Stimulated activated CD4-positive, alpha-beta T cell treated with anti-CD3 and anti-CD28 coated beads, Interleukin-15, amount 100 ng/mL, for 48 hours (primary cell): ENCODE measurements at regions not wholly inside any gene's neighbourhood (a gene's known extent, or its start where the extent isn't known, plus 50 kb on each side); places are given as distances from the start of the nearest gene placed in this dataset.
"Not testable (repeated sequence)": the region's sequence is repeated elsewhere in the genome, so short reads cannot be mapped to it uniquely, and the experiment has no call there.

Experiments used
- DNase-seq, 2 donors: peaks; one replicate each; pipeline ENCODE4 v3.0.0-alpha.2; 2020; ENCODE audit warnings: low read depth in 2 of 2

DNA sequence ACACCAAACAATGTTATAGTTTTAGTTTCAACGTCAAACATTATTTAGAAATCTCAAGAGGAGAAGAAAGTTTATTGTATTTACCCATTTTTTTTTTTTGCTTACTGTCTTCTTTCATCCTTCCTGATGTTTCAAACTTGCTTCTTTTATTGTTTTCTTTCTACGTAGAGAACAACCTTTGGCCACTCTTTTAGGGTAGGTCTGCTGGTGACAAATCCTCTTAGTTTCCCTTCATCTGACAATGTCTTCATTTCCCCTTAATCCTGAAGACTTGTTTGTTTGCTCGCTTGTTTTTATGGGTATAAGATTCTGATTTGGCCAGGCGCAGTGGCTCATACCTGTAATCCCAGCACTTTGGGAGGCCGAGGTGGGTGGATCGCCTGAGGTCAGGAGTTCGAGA, 89.1 kb downstream of the RHOU start:
- no peak for DNase-seq

DNA sequence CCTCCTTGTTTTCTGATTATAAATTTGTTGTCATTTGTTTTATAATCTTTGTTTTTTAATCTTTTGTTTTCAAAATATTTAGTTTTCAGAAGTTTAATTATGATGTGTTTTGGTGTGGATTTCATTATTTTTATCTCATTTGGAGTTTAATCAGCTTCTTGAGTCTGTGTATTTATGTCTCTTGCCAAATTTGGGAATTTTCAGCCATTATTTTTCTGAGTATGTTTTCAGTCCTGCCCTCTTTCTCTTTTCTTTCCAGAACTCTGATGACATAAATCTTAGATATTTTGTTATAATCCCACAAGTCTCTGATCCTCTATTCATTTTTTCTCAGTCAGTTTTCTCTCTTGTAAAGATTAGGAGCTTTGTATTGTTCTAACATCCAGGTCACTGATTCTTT, 89.8 kb downstream of the RHOU start:
- DNase-seq, result no peak

DNA sequence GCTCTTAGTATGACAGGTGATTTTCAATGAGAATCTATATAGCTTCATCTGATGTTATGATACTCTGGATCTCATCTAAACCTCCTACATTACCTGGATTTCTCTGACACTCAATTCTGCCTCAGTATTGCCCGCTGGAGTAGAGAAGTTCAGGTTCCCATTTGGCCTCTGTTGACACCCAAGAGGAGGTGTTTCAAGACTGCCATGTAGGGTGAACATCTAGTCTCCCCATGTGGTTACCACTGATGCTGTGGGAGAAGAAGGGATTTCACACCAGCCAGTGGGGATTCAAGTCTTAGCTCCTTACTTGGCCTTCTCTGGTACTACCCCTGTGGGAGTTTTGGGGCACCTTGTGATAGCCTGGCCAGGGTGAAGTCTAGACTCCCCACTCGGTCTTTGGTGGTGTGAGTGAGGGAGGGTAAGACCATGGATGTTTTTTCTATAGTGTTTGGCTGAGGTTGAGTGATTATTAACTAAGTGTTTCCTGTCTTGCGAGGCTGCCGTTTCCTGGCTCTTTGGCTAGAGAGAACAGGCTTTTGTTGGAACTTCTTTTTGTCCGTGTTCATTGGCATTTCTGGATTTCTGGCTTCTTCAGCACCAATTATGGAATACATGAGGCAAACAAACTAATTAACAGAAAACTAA, 90.7 kb downstream of the RHOU start:
- no peak for DNase-seq

DNA sequence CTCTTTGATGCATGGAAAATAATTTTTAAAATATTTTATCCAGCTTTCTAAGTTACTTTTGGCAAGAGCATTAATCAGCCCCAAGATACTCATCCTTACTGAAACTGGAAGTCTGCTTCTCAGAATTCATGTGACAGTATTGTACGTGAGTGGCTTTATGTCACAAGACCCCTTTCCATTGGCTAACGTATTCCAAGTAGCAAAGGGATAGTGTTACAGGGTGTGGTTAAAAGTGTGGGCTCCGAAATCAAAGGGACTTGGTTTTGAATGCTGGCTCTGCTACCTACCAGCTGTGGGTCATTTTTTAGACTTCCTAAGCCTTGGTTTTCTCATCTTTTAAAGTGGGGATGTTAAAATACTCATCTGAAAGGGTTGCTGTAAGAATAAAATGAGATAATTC, 91.7 kb downstream of the RHOU start:
- DNase-seq, result no peak

DNA sequence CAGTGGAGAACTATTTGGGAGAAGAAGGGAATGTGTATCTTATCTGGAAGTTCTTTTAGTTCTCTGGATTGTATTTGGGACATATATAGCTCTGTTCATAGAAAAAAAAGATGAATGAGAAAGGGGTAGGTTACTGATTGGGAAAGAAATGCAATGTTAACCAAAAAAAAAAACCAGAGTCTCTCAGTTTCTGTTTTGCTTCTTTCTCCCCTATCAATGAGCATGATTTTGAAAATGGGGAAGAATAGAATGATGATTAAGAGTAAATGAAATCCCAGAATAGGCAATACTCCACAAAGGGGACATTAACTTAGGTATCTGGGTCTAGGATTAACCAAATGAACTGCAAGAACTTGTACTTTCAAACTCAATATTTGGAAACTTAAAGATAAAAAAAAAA, 92.9 kb downstream of the RHOU start:
- DNase-seq, result no peak

DNA sequence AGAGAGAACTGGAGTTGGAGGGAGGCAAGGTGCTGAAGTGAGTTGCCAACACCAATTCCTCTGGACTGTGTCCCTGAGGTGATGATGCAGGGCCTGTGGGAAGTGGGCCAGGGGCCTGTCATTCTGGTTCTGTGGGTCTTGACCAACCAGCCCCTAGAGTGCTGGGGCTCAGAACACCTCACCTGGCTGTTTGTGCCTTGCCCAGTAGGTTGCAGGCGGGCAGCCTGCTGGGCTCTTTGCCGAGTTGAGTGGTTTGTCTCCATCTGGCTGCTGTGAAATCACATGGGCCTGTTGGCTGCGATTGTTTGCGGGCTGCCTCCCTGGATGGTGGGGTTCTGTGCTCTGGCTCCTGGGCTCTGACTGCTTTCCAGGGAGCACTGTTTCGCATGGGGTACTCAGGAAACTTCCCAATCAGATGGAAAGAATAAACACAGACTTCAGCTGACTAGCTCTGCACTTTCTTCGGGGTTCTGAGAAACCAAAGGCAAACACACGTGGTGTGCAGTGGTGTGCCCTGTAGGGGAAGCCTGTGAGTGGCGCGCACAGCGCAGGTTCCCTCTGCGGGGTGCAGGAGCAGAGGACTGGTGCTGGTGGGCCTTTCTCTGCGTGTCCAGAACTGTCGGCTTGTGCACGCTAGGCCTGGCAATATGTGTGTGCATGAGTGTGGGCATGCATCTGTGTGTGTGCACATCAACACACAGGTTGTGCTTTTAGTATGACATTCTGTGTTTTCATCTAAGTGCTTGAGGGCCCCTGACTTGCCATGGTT, 95.1 kb downstream of the RHOU start:
- DNase-seq, result no peak

DNA sequence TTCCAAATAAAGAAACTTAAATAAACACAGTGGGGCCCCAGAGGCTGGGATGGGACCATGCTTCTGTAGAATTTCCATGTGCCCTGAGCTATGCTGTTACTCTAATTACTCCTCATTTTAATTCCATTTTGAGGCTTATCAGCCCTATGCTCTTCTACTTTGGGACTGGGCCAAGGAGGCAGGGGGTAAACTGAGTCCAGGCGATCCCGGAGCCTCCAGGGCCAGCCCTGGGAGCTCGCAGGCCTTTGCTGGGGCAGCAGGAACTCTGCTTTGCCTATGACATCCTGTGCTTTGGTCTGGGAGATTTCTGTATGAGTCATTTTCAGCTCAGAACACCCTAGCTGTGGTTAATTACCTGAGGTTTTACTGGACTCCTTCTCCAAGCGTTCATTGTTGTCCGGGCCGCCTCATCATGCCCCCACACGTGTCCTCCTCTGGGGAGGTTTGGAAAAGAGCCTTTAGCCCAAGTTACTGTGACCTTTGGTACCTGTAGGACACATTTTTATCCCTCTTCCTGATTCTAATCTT, 95.7 kb downstream of the RHOU start:
- no peak for DNase-seq

DNA sequence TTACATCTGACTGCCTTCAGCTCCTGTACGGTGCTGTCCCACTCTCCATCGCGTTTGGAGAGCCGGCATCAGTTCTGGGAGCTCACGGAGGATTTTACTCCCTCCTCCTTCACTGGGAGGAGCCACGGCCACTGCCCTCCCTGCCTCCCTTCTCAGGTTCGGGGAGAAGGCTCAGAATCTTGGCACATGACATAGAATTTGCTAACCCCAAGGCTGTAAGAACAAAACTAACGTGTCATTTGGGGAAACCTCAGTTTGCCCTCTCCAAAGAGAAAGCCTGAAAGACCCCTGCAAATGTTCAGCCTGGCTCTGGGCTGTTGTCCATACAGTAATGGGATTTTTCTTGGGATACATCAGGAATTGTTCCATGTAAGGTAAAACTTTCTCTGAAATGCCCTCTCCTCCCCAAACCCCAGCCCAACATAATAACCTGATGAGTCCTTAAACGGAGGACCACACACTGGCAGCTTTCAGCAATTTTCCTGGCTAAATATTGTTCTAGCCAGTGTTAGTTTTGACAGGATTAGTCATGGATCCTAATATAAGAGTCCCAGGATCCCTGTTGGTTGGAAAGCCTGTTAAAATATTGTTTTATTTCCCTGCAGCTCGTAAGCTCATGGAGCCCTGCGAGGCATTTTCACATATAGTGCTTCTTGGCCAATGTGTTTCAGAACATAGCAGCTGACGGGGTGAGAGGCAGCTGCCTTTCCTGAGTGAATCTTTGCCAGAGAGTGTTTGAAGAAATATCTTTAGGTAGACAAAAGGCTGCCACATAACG, 98.8 kb downstream of the RHOU start:
- DNase-seq, result no peak

DNA sequence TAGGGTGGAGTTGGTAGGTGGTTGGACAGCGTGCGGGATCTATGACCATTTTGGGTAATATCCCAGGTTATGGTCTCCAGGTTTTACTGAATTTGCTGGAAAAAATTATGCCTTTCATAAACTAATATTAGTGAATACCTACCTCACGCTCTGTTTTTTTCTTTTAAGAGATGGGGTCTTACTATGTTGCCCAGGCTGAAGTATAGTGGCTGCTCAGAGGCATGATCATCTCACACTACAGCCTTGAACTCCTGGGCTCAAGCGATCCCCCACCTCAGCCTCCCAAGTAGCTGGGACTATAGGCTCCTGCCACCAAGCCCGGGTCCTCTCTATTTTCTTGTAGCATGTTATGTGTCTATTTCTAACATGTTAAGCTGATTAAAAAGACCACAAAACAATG, 100.2 kb downstream of the RHOU start:
- no peak for DNase-seq

DNA sequence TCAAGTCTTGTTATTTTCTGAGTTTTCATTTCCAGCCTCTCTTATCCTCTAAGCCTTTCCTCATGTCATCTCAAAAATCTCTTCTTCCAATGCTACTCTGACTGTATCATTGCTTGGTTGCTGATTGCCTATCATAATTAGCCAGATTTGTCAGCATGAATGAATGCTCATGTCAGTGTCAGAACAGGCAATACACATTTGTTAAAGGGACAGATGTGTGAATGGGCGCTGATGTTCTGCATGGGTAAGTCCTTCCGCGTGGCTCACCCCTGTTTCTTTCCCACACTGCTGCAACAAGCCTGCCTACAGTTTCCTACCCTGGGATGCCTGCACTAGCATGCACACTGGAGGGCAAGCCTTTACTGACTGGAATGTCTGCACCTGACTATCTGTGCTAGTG, 100.6 kb downstream of the RHOU start:
- no peak for DNase-seq

DNA sequence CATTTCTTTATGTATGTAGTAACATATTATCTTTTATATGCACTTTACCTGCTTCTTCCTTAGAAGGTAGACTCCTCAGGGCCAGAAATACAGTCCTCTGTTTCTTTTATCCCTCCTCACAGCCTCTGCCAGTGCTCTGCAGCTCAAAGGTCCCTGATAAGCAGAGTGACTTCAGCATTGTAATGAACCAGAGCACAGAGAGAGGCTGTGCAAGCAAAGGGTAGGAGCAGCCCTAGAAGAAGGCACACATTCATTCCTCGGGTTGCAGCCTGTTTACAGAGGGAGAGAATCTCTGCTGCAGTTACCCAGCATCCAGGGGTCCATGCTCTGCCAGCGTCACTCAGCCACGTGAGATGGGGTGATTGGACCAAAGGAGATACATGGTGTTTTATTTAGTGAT, 101.1 kb downstream of the RHOU start:
- DNase-seq, result no peak

DNA sequence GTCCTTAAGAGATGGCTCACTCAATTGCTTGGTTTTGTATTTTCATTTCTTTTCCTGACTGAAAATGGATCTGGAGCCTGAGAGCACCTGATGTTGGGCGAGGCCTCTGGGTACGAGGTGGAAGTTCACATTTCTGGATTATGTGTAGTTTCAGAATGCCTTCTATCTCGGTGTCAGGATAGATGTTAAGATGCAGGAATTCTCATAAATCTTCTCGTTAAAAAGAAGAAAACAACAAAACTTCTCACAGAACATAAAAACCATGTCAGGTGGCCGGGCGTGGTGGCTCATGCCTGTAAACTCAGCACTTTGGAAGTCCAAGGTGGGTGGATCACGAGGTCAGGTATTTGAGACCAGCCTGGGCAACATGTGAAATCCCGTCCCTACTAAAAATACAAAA, 101.8 kb downstream of the RHOU start:
- DNase-seq, result no peak

DNA sequence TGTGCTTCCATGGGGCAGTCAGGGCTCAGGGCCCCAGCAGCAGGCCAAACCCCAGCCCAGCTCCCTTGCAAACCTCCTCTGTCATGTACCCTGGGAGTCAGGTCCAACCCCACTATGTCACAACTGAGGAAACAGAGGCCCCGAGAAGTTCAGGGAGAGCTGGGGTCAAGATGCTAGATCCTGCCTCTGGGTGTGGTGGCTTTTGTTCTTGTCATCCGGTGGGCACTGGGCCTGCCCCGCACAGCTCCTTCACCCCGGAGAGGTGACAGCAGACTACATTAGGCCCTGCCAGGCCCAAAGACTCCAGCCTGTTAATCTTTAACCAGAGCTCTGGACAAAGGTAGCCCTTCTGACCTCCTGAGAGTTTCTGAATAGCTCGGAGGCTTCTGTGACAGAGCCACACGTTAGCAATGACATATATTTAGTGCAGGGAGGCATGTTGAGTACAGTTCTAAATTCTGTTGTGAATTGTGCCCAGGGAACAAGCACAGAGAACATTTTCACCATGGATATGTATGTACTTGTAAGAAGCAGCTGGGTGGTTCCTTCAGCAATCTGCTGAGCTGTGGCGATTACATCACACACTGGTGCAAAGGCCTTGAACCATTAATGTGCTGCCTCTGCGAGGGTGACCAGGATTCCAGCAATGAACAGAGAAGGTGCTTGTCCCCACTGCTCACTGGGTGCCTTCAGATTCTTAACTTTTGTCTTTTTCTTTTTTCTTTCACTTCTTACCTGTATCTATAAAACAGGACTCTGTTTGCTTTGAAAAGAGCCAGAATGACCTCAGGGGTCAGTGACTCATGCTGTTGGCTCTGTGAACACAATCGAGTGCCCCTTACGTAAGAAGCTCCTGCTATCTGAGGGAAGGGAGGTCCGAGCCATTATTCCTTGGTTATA, 102.8 kb downstream of the RHOU start:
- no peak for DNase-seq

DNA sequence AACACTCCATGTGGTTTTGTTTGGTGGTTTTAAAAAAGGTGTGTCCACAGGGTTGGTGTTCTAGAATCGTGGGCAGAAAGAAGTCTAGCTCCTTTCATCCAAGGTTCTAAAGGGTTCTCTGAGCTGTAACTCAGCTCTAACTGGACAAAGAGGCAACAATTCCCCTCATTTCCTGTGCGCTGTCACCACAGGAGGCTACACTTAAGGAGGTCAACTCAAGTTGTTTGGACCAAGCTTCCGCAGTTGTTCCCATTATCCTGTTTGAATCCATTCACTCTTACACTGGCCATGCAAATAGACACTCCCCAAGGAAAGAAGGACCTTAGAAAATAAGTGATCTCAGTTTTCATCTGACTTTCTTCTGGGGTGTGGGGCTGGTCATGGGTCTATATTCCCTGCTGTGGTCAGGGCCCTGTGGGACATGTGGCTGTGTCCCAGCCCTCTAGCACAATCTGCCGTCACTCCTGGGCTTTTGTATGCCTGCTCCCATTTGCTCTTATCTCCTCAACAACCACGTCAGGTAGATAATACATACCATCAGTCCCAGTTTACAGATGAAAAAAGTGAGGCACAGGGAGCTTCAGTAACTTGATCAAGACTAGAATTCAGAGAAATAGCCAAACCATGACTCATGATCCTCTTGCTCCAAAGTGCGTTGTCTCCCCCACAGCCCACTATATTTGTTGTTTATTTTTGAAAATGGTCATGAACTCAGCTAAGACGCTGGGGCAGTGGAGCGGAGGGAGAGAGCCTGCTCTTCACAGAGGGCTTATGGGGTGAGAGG, 103.6 kb downstream of the RHOU start:
- no peak for DNase-seq

DNA sequence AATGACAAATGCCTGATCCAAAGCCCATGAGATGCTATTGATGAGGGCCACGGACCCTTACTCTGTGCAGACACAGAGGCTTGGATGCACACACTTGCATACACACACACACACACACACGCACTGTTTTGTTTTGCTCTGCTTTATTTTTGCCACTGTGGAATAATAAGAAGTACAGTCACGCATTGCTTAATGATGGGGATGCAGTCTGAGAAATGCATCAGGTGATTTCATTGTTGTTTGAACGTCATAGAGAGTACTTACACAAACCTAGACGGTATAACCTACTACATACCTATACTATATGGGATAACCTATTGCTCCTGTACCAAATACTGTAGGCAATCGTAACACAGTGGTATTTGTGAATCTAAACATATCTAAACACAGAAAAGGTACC, 104.4 kb downstream of the RHOU start:
- no peak for DNase-seq

DNA sequence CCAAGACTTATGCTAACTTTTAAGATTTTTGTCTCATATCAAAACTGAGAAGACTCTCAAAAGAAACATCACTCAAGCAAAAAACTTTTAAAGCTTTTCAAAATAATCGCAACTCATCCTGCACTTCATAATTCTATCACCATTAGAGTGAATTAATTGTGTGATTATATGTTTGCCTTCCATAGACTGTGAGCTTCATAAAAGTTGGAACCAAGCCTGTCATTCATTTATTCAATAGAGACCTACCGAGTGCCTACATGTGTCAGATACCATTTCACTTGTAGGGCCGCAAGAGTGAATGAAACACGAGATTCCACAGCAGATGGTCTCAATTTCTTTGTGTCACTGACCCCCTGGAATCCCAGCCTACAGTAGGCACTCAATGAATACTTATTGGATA, 106.4 kb downstream of the RHOU start:
- no peak for DNase-seq

DNA sequence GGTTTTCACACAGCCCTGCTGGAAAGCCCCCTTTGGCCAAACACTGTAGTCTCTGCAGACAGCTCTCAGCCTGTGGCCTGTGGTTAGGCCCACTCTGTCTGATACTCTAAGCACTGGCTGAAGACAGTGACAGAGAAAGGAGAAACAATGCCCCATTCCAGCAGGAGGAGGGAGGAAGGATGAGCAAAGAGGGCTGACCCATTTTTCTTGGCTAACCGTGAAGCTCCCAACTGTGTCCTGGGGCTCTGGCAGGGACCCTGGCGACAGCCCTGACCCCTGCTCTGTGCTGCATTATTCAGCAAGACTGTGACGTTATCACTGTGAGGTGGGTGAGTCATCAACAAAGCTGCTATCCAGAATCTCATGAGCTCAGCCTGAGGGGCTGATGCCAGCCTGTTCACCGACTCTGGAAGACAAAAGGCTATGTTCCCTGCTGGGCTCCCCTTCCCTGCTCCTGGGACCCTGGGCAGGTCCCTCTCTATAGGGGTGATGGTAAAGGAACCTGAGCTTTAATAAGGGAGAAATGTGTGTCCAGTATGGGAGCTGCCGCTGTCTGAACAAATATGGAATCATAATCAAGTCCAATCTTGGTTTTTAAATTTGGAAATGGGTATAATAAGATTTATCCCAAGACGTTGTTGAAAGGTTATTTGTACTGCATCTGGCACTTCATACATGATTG, 107.0 kb downstream of the RHOU start:
- no peak for DNase-seq

DNA sequence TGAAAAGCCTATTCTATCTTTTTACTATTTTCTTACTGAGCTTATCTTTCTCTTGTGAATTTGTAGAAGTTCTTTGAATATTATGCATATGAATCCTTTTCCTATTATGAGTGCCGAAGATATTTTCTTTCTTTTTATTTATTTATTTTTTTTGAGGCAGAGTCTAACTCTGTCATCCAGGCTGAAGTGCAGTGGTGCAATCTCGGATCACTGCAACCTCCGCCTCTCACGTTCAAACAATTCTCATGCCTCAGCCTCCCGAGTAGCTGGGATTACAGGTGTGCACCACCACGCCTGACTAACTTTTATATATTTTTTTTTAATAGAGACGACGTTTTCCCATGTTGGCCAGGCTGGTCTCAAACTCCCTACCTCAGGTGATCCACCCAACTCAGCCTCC, 109.8 kb downstream of the RHOU start:
- no peak for DNase-seq

DNA sequence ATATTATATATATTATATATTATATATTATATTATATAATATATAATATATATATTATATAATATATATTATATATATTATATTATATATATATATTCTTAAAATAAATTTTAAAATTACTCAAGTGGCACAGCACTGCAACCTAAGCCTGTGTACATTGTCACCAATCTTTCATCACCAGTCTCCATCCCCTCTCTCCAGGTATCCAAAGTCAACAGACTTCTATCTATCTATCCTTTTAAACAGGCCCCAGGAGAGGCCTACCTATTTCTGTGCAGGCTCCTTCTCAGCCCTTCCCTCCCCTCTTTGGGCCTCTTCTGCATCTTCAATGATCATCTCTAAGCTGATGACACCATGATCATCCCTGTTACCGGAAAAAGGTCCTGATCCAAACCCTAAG, 111.7 kb downstream of the RHOU start:
- no peak for DNase-seq

DNA sequence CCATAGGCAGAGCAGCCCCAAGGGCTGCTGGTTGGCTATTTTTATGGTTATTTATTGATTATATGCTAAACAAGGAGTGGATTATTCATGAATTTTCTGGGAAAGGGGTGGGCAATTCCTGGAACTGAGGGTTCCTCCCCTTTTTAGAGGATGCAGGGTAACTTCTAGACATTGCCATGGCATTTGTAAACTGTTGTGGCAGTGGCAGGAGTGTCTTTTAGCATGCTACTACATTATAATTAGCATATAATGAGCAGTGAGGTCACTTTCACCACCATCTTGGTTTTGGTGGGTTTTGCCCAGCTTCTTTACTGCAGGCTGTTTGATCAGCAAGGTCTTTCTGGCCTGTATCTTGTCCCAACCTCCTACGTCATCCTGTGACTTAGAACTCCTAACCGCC, 112.2 kb downstream of the RHOU start:
- DNase-seq, result not testable (repeated sequence)
